HG02759 (cell line): ENCODE measurements at regions not wholly inside any gene's neighbourhood (a gene's known extent, or its start where the extent isn't known, plus 50 kb on each side); places are given as distances from the start of the nearest gene placed in this dataset.

Source experiments
- ATAC-seq: cut with Tn5 transposase; IDR thresholded peaks from one replicate; pipeline ENCODE4 v1.9.1; 2021; ENCODE audit warnings: mild to moderate bottlenecking, moderate library complexity; ENCODE audit not compliant: unreplicated experiment

- no peak for ATAC-seq
These were observed 49.9 kb upstream of the MAFB start for GRCh38 chr20:40738976-40739375.

- ATAC-seq = no peak
These were observed 50.8 kb upstream of the MAFB start for GRCh38 chr20:40739841-40740240.

- no peak for ATAC-seq
These were observed 52.6 kb upstream of the MAFB start for GRCh38 chr20:40741507-40742106.

- ATAC-seq = no peak
These were observed 54.2 kb upstream of the MAFB start for GRCh38 chr20:40743141-40743775.

- ATAC-seq = no peak
These were observed 55.2 kb upstream of the MAFB start for GRCh38 chr20:40744072-40744817.

GRCh38 chr20:40744818-40745175 lies 55.8 kb upstream of the MAFB start:
- ATAC-seq = no peak

GRCh38 chr20:40746251-40746650 lies 57.2 kb upstream of the MAFB start:
- ATAC-seq = no peak

GRCh38 chr20:40748182-40748581 lies 59.1 kb upstream of the MAFB start:
- ATAC-seq = no peak

GRCh38 chr20:40749985-40750506 lies 61.0 kb upstream of the MAFB start:
- no peak for ATAC-seq

- ATAC-seq = no peak
These were observed 61.6 kb upstream of the MAFB start for GRCh38 chr20:40750541-40751035.

- no peak for ATAC-seq
These were observed 64.4 kb upstream of the MAFB start for GRCh38 chr20:40753472-40753871.

GRCh38 chr20:40754339-40754943 lies 65.4 kb upstream of the MAFB start:
- no peak for ATAC-seq

- no peak for ATAC-seq
These were observed 68.1 kb upstream of the MAFB start for GRCh38 chr20:40757087-40757486.

GRCh38 chr20:40758790-40759189 lies 69.8 kb upstream of the MAFB start:
- ATAC-seq = no peak

GRCh38 chr20:40760399-40760798 lies 71.4 kb upstream of the MAFB start:
- ATAC-seq = no peak

GRCh38 chr20:40763646-40764295 lies 74.7 kb upstream of the MAFB start:
- ATAC-seq = no peak

GRCh38 chr20:40765814-40766480 lies 76.9 kb upstream of the MAFB start:
- no peak for ATAC-seq

- ATAC-seq = no peak
These were observed 78.0 kb upstream of the MAFB start for GRCh38 chr20:40766790-40767614.

- no peak for ATAC-seq
These were observed 78.5 kb upstream of the MAFB start for GRCh38 chr20:40767615-40767924.

- no peak for ATAC-seq
These were observed 79.1 kb upstream of the MAFB start for GRCh38 chr20:40768105-40768504.
